Bronchial epithelial cell (primary cell): ENCODE measurements at regions not wholly inside any gene's neighbourhood (a gene's known extent, or its start where the extent isn't known, plus 50 kb on each side); places are given as distances from the start of the nearest gene placed in this dataset.

Source experiments
- DNase-seq: peaks from one replicate; pipeline ENCODE4 v3.0.0-alpha.2; 2010; ENCODE audit warnings: low read depth
- FAIRE-seq: peaks from 2 replicates; lab custom pipeline; 2011; peaks lifted over from hg19 to GRCh38; lab: Jason Lieb, UNC
- H3K27me3 ChIP-seq: 2 replicates; pipeline ENCODE4 v1.5.1; 2011; ENCODE audit warnings: low read length; ENCODE audit not compliant: control insufficient read depth, insufficient read depth
- H3K36me3 ChIP-seq: 2 replicates; pipeline ENCODE4 v1.5.1; 2011; ENCODE audit warnings: low read length; ENCODE audit not compliant: control insufficient read depth, insufficient read depth
- H3K4me3 ChIP-seq: 2 replicates; pipeline ENCODE4 v1.5.1; 2011; ENCODE audit warnings: mild to moderate bottlenecking, low read depth, low read length, control low read depth
- TF ChIP-seq, protein P1 (sequence below): IDR thresholded peaks from 2 replicates; pipeline ENCODE4 v1.5.1; 2011; ENCODE audit warnings: mild to moderate bottlenecking, moderate library complexity, low read length, control low read depth, inconsistent platforms; ENCODE audit not compliant: insufficient read depth, severe bottlenecking

GRCh38 chr15:62741106-62741505 lies 301.4 kb upstream of the TPM1 start:
- Histone ChIP-seq H3K4me3 (no peak overlapping the region), H3K27me3 (no peaks in the 10 kb centered on the region), H3K36me3 (no peaks in the 10 kb centered on the region)
- TF ChIP-seq, protein P1, sequence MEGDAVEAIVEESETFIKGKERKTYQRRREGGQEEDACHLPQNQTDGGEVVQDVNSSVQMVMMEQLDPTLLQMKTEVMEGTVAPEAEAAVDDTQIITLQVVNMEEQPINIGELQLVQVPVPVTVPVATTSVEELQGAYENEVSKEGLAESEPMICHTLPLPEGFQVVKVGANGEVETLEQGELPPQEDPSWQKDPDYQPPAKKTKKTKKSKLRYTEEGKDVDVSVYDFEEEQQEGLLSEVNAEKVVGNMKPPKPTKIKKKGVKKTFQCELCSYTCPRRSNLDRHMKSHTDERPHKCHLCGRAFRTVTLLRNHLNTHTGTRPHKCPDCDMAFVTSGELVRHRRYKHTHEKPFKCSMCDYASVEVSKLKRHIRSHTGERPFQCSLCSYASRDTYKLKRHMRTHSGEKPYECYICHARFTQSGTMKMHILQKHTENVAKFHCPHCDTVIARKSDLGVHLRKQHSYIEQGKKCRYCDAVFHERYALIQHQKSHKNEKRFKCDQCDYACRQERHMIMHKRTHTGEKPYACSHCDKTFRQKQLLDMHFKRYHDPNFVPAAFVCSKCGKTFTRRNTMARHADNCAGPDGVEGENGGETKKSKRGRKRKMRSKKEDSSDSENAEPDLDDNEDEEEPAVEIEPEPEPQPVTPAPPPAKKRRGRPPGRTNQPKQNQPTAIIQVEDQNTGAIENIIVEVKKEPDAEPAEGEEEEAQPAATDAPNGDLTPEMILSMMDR: no peak
- FAIRE-seq (no peak), DNase-seq (no peak)

GRCh38 chr15:62742409-62743171 lies 300.0 kb upstream of the TPM1 start:
- DNase-seq (peak; percentile 71), FAIRE-seq (no peak)
- TF ChIP-seq, protein P1: peak; percentile 80

GRCh38 chr15:62745621-62746225 lies 296.8 kb upstream of the TPM1 start:
- TF ChIP-seq, protein P1: no peak
- no peaks in the 10 kb centered on the region for H3K36me3 ChIP-seq
- FAIRE-seq (no peak), DNase-seq (no peak)
- H3K27me3 ChIP-seq: no peaks in the 10 kb centered on the region
- no peak overlapping the region for H3K4me3 ChIP-seq

More at GRCh38 chr15:62742409-62743171, 300.0 kb upstream of the TPM1 start:
- H3K27me3 ChIP-seq: no peaks in the 10 kb centered on the region
- H3K36me3 ChIP-seq: no peaks in the 10 kb centered on the region
- H3K4me3 ChIP-seq: no peak overlapping the region

GRCh38 chr15:62748196-62748595 lies 294.4 kb upstream of the TPM1 start:
- no peak for FAIRE-seq
- H3K4me3 ChIP-seq: no peak overlapping the region
- DNase-seq: no peak
- TF ChIP-seq, protein P1: no peak
- no peaks in the 10 kb centered on the region for H3K27me3 ChIP-seq
- no peaks in the 10 kb centered on the region for H3K36me3 ChIP-seq

- no peak for FAIRE-seq
- TF ChIP-seq, protein P1: no peak
- H3K36me3 ChIP-seq: no peaks in the 10 kb centered on the region
- H3K4me3 ChIP-seq: no peak overlapping the region
- H3K27me3 ChIP-seq: no peaks in the 10 kb centered on the region
- no peak for DNase-seq
Observed at GRCh38 chr15:62749036-62749815, 293.3 kb upstream of the TPM1 start.
